ENCODE measurements at regions not wholly inside any gene's neighbourhood (a gene's known extent, or its start where the extent isn't known, plus 50 kb on each side); places are given as distances from the start of the nearest gene placed in this dataset.

- TF ChIP-seq ZNF565 (CRISPR knock-in tag; conservative IDR thresholded peaks at IDR 0.05; ENCODE audit: low read depth) (no peak), ZFP30 (CRISPR knock-in tag; IDR thresholded peaks at IDR 0.05) (no peak), GLIS3 (CRISPR knock-in tag; IDR thresholded peaks at IDR 0.05) (no peak), ZNF70 (CRISPR knock-in tag; IDR thresholded peaks at IDR 0.05) (no peak), ZFP3 (CRISPR knock-in tag; IDR thresholded peaks at IDR 0.05) (no peak), ESRRG (CRISPR knock-in tag; IDR thresholded peaks at IDR 0.05) (no peak), PPARA (CRISPR knock-in tag; IDR thresholded peaks at IDR 0.05; ENCODE audit: borderline replicate concordance) (no peak), RARB (CRISPR knock-in tag; IDR thresholded peaks at IDR 0.05) (no peak), CSDC2 (CRISPR knock-in tag; IDR thresholded peaks at IDR 0.05) (no peak), CREB5 (CRISPR knock-in tag; IDR thresholded peaks at IDR 0.05; ENCODE audit: low read depth) (no peak), TCF4 (CRISPR knock-in tag; IDR thresholded peaks at IDR 0.05; ENCODE audit: borderline replicate concordance) (no peak)
- TF ChIP-seq, protein P1, sequence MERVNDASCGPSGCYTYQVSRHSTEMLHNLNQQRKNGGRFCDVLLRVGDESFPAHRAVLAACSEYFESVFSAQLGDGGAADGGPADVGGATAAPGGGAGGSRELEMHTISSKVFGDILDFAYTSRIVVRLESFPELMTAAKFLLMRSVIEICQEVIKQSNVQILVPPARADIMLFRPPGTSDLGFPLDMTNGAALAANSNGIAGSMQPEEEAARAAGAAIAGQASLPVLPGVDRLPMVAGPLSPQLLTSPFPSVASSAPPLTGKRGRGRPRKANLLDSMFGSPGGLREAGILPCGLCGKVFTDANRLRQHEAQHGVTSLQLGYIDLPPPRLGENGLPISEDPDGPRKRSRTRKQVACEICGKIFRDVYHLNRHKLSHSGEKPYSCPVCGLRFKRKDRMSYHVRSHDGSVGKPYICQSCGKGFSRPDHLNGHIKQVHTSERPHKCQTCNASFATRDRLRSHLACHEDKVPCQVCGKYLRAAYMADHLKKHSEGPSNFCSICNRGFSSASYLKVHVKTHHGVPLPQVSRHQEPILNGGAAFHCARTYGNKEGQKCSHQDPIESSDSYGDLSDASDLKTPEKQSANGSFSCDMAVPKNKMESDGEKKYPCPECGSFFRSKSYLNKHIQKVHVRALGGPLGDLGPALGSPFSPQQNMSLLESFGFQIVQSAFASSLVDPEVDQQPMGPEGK (CRISPR knock-in tag; IDR thresholded peaks at IDR 0.05; ENCODE audit: borderline replicate concordance) = no peak
These were observed 60.0 kb upstream of the STK39 start for GRCh38 chr2:168307379-168307778.
